Left ventricle myocardium inferior (tissue), 1 donor: ENCODE measurements at regions not wholly inside any gene's neighbourhood (a gene's known extent, or its start where the extent isn't known, plus 50 kb on each side); places are given as distances from the start of the nearest gene placed in this dataset.

Experiments
- DNase-seq: peaks from one replicate; pipeline ENCODE4 v3.0.0-alpha.2; 2020
- H3K27ac ChIP-seq: fragments of 200-600 bp; replicated peaks from 2 replicates; pipeline ENCODE4 v1.8.0; 2021
- H3K27me3 ChIP-seq: fragments of 200-600 bp; 2 replicates; pipeline ENCODE4 v1.8.0; 2021; ENCODE audit warnings: low read depth
- H3K36me3 ChIP-seq: fragments of 200-600 bp; 2 replicates; pipeline ENCODE4 v1.8.0; 2021
- H3K4me1 ChIP-seq: fragments of 200-600 bp; 2 replicates; pipeline ENCODE4 v1.8.0; 2021
- H3K4me3 ChIP-seq: fragments of 200-600 bp; 2 replicates; pipeline ENCODE4 v1.8.0; 2021; ENCODE audit warnings: mild to moderate bottlenecking, moderate library complexity
- H3K9me3 ChIP-seq: fragments of 200-600 bp; replicated peaks from 2 replicates; pipeline ENCODE4 v1.8.0; 2021
- CTCF ChIP-seq: fragments of 200-600 bp; IDR thresholded peaks from 2 replicates; pipeline ENCODE4 v1.8.0; 2021; ENCODE audit warnings: antibody characterized with exemption, mild to moderate bottlenecking, borderline replicate concordance
- intact Hi-C: fragments of 100-400 bp; cut with micrococcal nuclease; formaldehyde crosslinking; loops from one replicate; pipeline ENCODE4 v1.11.0; 2022
- donor health status: DM: no; HTN: yes; CAD: no; lungs with severe emphysema.

GRCh38 chr5:35458824-35459207 lies 158.8 kb upstream of the SPEF2 start:
- Histone ChIP-seq H3K36me3 (no peaks in the 10 kb centered on the region), H3K4me3 (no peak overlapping the region), H3K27ac (no peak overlapping the region), H3K27me3 (no peaks in the 10 kb centered on the region), H3K4me1 (peaks cover 7% of the 10 kb centered on the region), H3K9me3 (peaks cover 18% of the 10 kb centered on the region)
- intact Hi-C loops, result no loop called here
- TF ChIP-seq CTCF, result no peak
- DNase-seq, result no peak

- Histone ChIP-seq H3K9me3 (peaks cover 19% of the 10 kb centered on the region), H3K27ac (no peak overlapping the region), H3K4me1 (peaks cover 7% of the 10 kb centered on the region), H3K4me3 (no peak overlapping the region), H3K27me3 (no peaks in the 10 kb centered on the region), H3K36me3 (no peaks in the 10 kb centered on the region)
- DNase-seq, result no peak
- intact Hi-C loops, result no loop called here
- no peak for TF ChIP-seq CTCF
Measured at GRCh38 chr5:35457912-35458823, 159.5 kb upstream of the SPEF2 start.

- no peaks in the 10 kb centered on the region for H3K36me3 ChIP-seq
- intact Hi-C loops, result no loop called here
- no peak for DNase-seq
- peaks cover 26% of the 10 kb centered on the region for H3K9me3 ChIP-seq
- H3K27ac ChIP-seq, result no peak overlapping the region
- TF ChIP-seq CTCF, result no peak
- H3K27me3 ChIP-seq, result no peaks in the 10 kb centered on the region
- peaks cover 7% of the 10 kb centered on the region for H3K4me1 ChIP-seq
- no peak overlapping the region for H3K4me3 ChIP-seq
Measured at GRCh38 chr5:35456506-35456905, 161.2 kb upstream of the SPEF2 start.

GRCh38 chr5:35454011-35454525 lies 163.6 kb upstream of the SPEF2 start:
- peaks cover 49% of the 10 kb centered on the region for H3K9me3 ChIP-seq
- H3K36me3 ChIP-seq, result no peaks in the 10 kb centered on the region
- DNase-seq, result no peak
- TF ChIP-seq CTCF, result no peak
- peaks cover 5% of the 10 kb centered on the region for H3K4me1 ChIP-seq
- no peak overlapping the region for H3K4me3 ChIP-seq
- no peaks in the 10 kb centered on the region for H3K27me3 ChIP-seq
- intact Hi-C loops, result no loop called here
- H3K27ac ChIP-seq, result no peak overlapping the region

- intact Hi-C loops, result no loop called here
- no peaks in the 10 kb centered on the region for H3K36me3 ChIP-seq
- TF ChIP-seq CTCF, result no peak
- DNase-seq, result no peak
- H3K27me3 ChIP-seq, result no peaks in the 10 kb centered on the region
- H3K9me3 ChIP-seq, result peaks cover 19% of the 10 kb centered on the region
- no peak overlapping the region for H3K27ac ChIP-seq
- H3K4me1 ChIP-seq, result no peaks in the 10 kb centered on the region
- H3K4me3 ChIP-seq, result no peak overlapping the region
Measured at GRCh38 chr5:35443803-35444595, 173.7 kb upstream of the SPEF2 start.
